Esophagus muscularis mucosa (tissue), 4 donors: ENCODE measurements at regions not wholly inside any gene's neighbourhood (a gene's known extent, or its start where the extent isn't known, plus 50 kb on each side); places are given as distances from the start of the nearest gene placed in this dataset.

Experiments used
- DNase-seq: peaks from one replicate; pipeline ENCODE4 v3.0.0-alpha.2; 2017; ENCODE audit errors: extremely low spot score
- H3K27ac ChIP-seq, 4 donors: fragments of 200-600 bp; sonication (generic); replicated peaks in 1 of 4; 1 replicate in 3 of 4; 2 replicates in 1 of 4; pipeline ENCODE4 v1.5.1; 2016 to 2019; ENCODE audit warnings: mild to moderate bottlenecking in 1 of 4
- H3K27me3 ChIP-seq, 4 donors: fragments of 200-600 bp; sonication (generic); one replicate each; pipeline versions ENCODE4 v1.5.1 to v1.6.0; 2016 to 2019
- H3K36me3 ChIP-seq, 4 donors: fragments of 200-600 bp; sonication (generic); one replicate each; pipeline ENCODE4 v1.5.1; 2016 to 2019
- H3K4me1 ChIP-seq, 4 donors: fragments of 200-600 bp; sonication (generic); one replicate each; pipeline ENCODE4 v1.5.1; 2016 to 2019
- H3K4me3 ChIP-seq, 4 donors: fragments of 200-600 bp; sonication (generic); 1 replicate in 2 of 4; 2 replicates in 2 of 4; pipeline ENCODE4 v1.5.1; 2016 to 2019; ENCODE audit warnings: mild to moderate bottlenecking in 4 of 4, moderate library complexity in 1 of 4
- H3K9me3 ChIP-seq, 4 donors: fragments of 200-600 bp; sonication (generic); 1 replicate in 3 of 4; 2 replicates in 1 of 4; pipeline ENCODE4 v1.5.1; 2016 to 2019
- CTCF ChIP-seq, 3 experiments: fragments of 200-600 bp in 2 of 3; fragments of 450-650 bp in 1 of 3; sonication (generic) in 2 of 3; IDR thresholded peaks; one replicate each; pipeline ENCODE4 v1.5.1; 2017 to 2019; ENCODE audit warnings: antibody characterized with exemption in 3 of 3, mild to moderate bottlenecking in 2 of 3, moderate library complexity in 1 of 3
- EP300 ChIP-seq: sonication (generic); formaldehyde crosslinking; IDR thresholded peaks from one replicate; pipeline ENCODE4 v1.6.1; 2017; ENCODE audit warnings: antibody characterized with exemption
- POLR2A ChIP-seq: fragments of 450-650 bp; IDR thresholded peaks from one replicate; pipeline ENCODE4 v1.6.1; 2017; ENCODE audit warnings: antibody characterized with exemption, moderate library complexity, mild to moderate bottlenecking, low read depth
- POLR2AphosphoS5 ChIP-seq, 2 donors: sonication (generic); formaldehyde crosslinking; IDR thresholded peaks; one replicate each; pipeline ENCODE4 v1.6.1; 2017; ENCODE audit warnings: antibody characterized with exemption in 2 of 2
- WGBS: methylation state at CpG from one replicate; pipeline ENCODE4 v1.1.5; 2018; 5-methylcytosine and 5-hydroxymethylcytosine counted together
- intact Hi-C: fragments of 100-400 bp; cut with DNase I; formaldehyde crosslinking; loops from one replicate; pipeline ENCODE4 v1.15.1; 2023

- no peak overlapping the region for H3K4me3 ChIP-seq
- WGBS, result 69% methylated on average over 5 of the region's 5 CpGs
- H3K4me1 ChIP-seq, result no peaks in the 10 kb centered on the region
- H3K36me3 ChIP-seq, result no peaks in the 10 kb centered on the region
- H3K27ac ChIP-seq, result no peak overlapping the region
- DNase-seq, result no peak
- intact Hi-C loops, result no loop called here
- no peaks in the 10 kb centered on the region for H3K27me3 ChIP-seq
- H3K9me3 ChIP-seq, result no peaks in the 10 kb centered on the region
- TF ChIP-seq POLR2AphosphoS5 (IDR thresholded peaks at IDR 0.05), result no peak
- TF ChIP-seq CTCF (IDR thresholded peaks at IDR 0.05), result no peak
- TF ChIP-seq POLR2A, result no peak
- TF ChIP-seq EP300, result no peak
These were observed 451.3 kb downstream of the METTL15 start for GRCh38 chr11:28559492-28559891.

- TF ChIP-seq POLR2AphosphoS5 (IDR thresholded peaks at IDR 0.05), result no peak
- H3K4me3 ChIP-seq, result no peak overlapping the region
- DNase-seq, result no peak
- H3K27ac ChIP-seq, result no peak overlapping the region
- H3K36me3 ChIP-seq, result no peaks in the 10 kb centered on the region
- H3K9me3 ChIP-seq, result no peaks in the 10 kb centered on the region
- H3K27me3 ChIP-seq, result no peaks in the 10 kb centered on the region
- 58% methylated on average over 4 of the region's 4 CpGs for WGBS
- no peaks in the 10 kb centered on the region for H3K4me1 ChIP-seq
- intact Hi-C loops, result no loop called here
These were observed 439.1 kb downstream of the METTL15 start for GRCh38 chr11:28547321-28547741.

- no peaks in the 10 kb centered on the region for H3K4me1 ChIP-seq
- DNase-seq, result no peak
- no peaks in the 10 kb centered on the region for H3K36me3 ChIP-seq
- no peak overlapping the region for H3K27ac ChIP-seq
- no peak overlapping the region for H3K4me3 ChIP-seq
- WGBS, result 63% methylated on average over 1 of the region's 1 CpG
- H3K27me3 ChIP-seq, result no peaks in the 10 kb centered on the region
- no peak for TF ChIP-seq CTCF (IDR thresholded peaks at IDR 0.05)
- TF ChIP-seq EP300, result no peak
- no peak for TF ChIP-seq POLR2AphosphoS5 (IDR thresholded peaks at IDR 0.05)
- no peak for TF ChIP-seq POLR2A
- intact Hi-C loops, result no loop called here
- no peaks in the 10 kb centered on the region for H3K9me3 ChIP-seq
These were observed 437.3 kb downstream of the METTL15 start for GRCh38 chr11:28545536-28545935.

GRCh38 chr11:28542561-28542960 lies 434.4 kb downstream of the METTL15 start:
- intact Hi-C loops, result no loop called here
- WGBS, result 68% methylated on average over 1 of the region's 1 CpG
- no peaks in the 10 kb centered on the region for H3K9me3 ChIP-seq
- TF ChIP-seq EP300 (no peak), POLR2AphosphoS5 (IDR thresholded peaks at IDR 0.05) (no peak), POLR2A (no peak)
- DNase-seq, result no peak
- H3K27me3 ChIP-seq, result no peaks in the 10 kb centered on the region
- no peaks in the 10 kb centered on the region for H3K4me1 ChIP-seq
- H3K36me3 ChIP-seq, result no peaks in the 10 kb centered on the region
- H3K27ac ChIP-seq, result no peak overlapping the region
- H3K4me3 ChIP-seq, result no peak overlapping the region

- H3K9me3 ChIP-seq, result no peaks in the 10 kb centered on the region
- no peak overlapping the region for H3K4me3 ChIP-seq
- no peaks in the 10 kb centered on the region for H3K27me3 ChIP-seq
- 76% methylated on average over 2 of the region's 2 CpGs for WGBS
- H3K4me1 ChIP-seq, result no peaks in the 10 kb centered on the region
- H3K27ac ChIP-seq, result no peak overlapping the region
- DNase-seq, result no peak
- TF ChIP-seq EP300, result no peak
- TF ChIP-seq CTCF (IDR thresholded peaks at IDR 0.05), result no peak
- no peak for TF ChIP-seq POLR2AphosphoS5 (IDR thresholded peaks at IDR 0.05)
- no peak for TF ChIP-seq POLR2A
- H3K36me3 ChIP-seq, result no peaks in the 10 kb centered on the region
- intact Hi-C loops, result no loop called here
These were observed 431.2 kb downstream of the METTL15 start for GRCh38 chr11:28539239-28540030.

- no peaks in the 10 kb centered on the region for H3K4me1 ChIP-seq
- DNase-seq, result no peak
- no peak overlapping the region for H3K27ac ChIP-seq
- TF ChIP-seq CTCF (IDR thresholded peaks at IDR 0.05) (no peak), POLR2AphosphoS5 (IDR thresholded peaks at IDR 0.05) (no peak), POLR2A (no peak), EP300 (no peak)
- H3K36me3 ChIP-seq, result no peaks in the 10 kb centered on the region
- intact Hi-C loops, result no loop called here
- H3K4me3 ChIP-seq, result no peak overlapping the region
- no peaks in the 10 kb centered on the region for H3K9me3 ChIP-seq
- no peaks in the 10 kb centered on the region for H3K27me3 ChIP-seq
These were observed 429.6 kb downstream of the METTL15 start for GRCh38 chr11:28537822-28538221.
